IMR-90 (cell line): ENCODE measurements at regions not wholly inside any gene's neighbourhood (a gene's known extent, or its start where the extent isn't known, plus 50 kb on each side); places are given as distances from the start of the nearest gene placed in this dataset.

ENCODE experiments used
- ATAC-seq: fragments of 200-7000 bp; cut with Tn5 transposase; 2 replicates; pipeline ENCODE4 v1.9.1; 2020; ENCODE audit warnings: low read depth, mild to moderate bottlenecking, moderate library complexity
- BruUV-seq: library from RNA; stranded (reverse); fragments of 400-500 nt; replicated peaks from 2 replicates; lab custom pipeline; 2021; lab: Mats Ljungman, UMichigan
- CTCF ChIA-PET: fragments of 300-600 bp; formaldehyde crosslinking; extraction: SDS; loops from one replicate; lab custom pipeline; 2021; ENCODE audit warnings: antibody characterized with exemption; lab: Yijun Ruan, JAX
- POLR2A ChIA-PET: fragments of 300-600 bp; sonication (Branson Sonifier 250); formaldehyde crosslinking; loops from one replicate; lab custom pipeline; 2022; ENCODE audit warnings: antibody characterized with exemption; ENCODE audit not compliant: unreplicated experiment; lab: Charles Lee
- DNase-seq: peaks from one replicate; pipeline ENCODE4 v3.0.0; 2013
- H2AFZ ChIP-seq: replicated peaks from 2 replicates; pipeline ENCODE3; 2013; ENCODE audit warnings: low read length, mild to moderate bottlenecking; ENCODE audit not compliant: poor library complexity
- H2AK5ac ChIP-seq: 2 replicates; pipeline ENCODE4 v1.6.1; 2013; ENCODE audit warnings: low read depth, low read length, inconsistent platforms
- H2AK9ac ChIP-seq: replicated peaks from 2 replicates; pipeline ENCODE3; 2013; ENCODE audit warnings: mild to moderate bottlenecking, low read depth, low read length, moderate library complexity; ENCODE audit not compliant: poor library complexity
- H2BK120ac ChIP-seq: 2 replicates; pipeline ENCODE4 v1.6.1; 2013; ENCODE audit warnings: low read depth, low read length, inconsistent platforms
- H2BK15ac ChIP-seq: 3 replicates; pipeline ENCODE4 v1.6.1; 2013; ENCODE audit warnings: low read depth, low read length, inconsistent platforms
- H2BK20ac ChIP-seq: 2 replicates; pipeline ENCODE4 v1.6.1; 2013; ENCODE audit warnings: low read depth, mild to moderate bottlenecking, inconsistent platforms, low read length, moderate library complexity
- H2BK5ac ChIP-seq: 2 replicates; pipeline ENCODE4 v1.6.1; 2013; ENCODE audit warnings: mild to moderate bottlenecking, low read depth, low read length, inconsistent platforms; ENCODE audit not compliant: poor library complexity, severe bottlenecking
- H3K14ac ChIP-seq: replicated peaks from 2 replicates; pipeline ENCODE4 v1.6.1; 2013; ENCODE audit warnings: low read depth, low read length, inconsistent platforms
- H3K18ac ChIP-seq: 2 replicates; pipeline ENCODE4 v1.6.1; 2013; ENCODE audit warnings: low read depth, low read length, control low read depth
- H3K23ac ChIP-seq: 2 replicates; pipeline ENCODE4 v1.6.1; 2013; ENCODE audit warnings: low read depth, low read length, inconsistent platforms
- H3K27ac ChIP-seq: 2 replicates; pipeline ENCODE4 v1.5.1; 2013; ENCODE audit warnings: mild to moderate bottlenecking, control low read depth, low read length; ENCODE audit not compliant: insufficient read depth
- H3K27me3 ChIP-seq: 2 replicates; pipeline ENCODE4 v1.6.1; 2013; ENCODE audit warnings: low read length; ENCODE audit not compliant: control insufficient read depth, insufficient read depth
- H3K36me3 ChIP-seq: 2 replicates; pipeline ENCODE4 v1.6.1; 2013; ENCODE audit warnings: low read length, mixed read lengths; ENCODE audit not compliant: control insufficient read depth, insufficient read depth
- H3K4ac ChIP-seq: 2 replicates; pipeline ENCODE4 v1.6.1; 2013; ENCODE audit warnings: low read depth, low read length, inconsistent platforms
- H3K4me1 ChIP-seq: 2 replicates; pipeline ENCODE4 v1.6.1; 2013; ENCODE audit warnings: low read length, mixed read lengths; ENCODE audit not compliant: control insufficient read depth, insufficient read depth
- H3K4me2 ChIP-seq: 2 replicates; pipeline ENCODE4 v1.6.1; 2013; ENCODE audit warnings: low read depth, mild to moderate bottlenecking, control low read depth, low read length, moderate library complexity
- H3K4me3 ChIP-seq: 2 replicates; pipeline ENCODE4 v1.5.1; 2013; ENCODE audit warnings: low read depth, mild to moderate bottlenecking, control low read depth, low read length, moderate library complexity; ENCODE audit not compliant: insufficient read depth
- H3K56ac ChIP-seq: 2 replicates; pipeline ENCODE4 v1.6.1; 2013; ENCODE audit warnings: low read length, inconsistent platforms; ENCODE audit not compliant: insufficient read depth; ENCODE audit errors: extremely low read depth
- H3K79me1 ChIP-seq, 2 experiments: 2 replicates each; pipeline ENCODE4 v1.6.1; 2013; ENCODE audit warnings: low read length in 2 of 2, inconsistent platforms in 1 of 2, low read depth in 1 of 2
- H3K9ac ChIP-seq: 2 replicates; pipeline ENCODE4 v1.6.1; 2013; ENCODE audit warnings: low read depth, low read length, control low read depth
- H3K9me1 ChIP-seq: 2 replicates; pipeline ENCODE4 v1.6.1; 2013; ENCODE audit warnings: low read length, inconsistent platforms; ENCODE audit not compliant: insufficient read depth
- H3K9me3 ChIP-seq: 2 replicates; pipeline ENCODE4 v1.6.1; 2013; ENCODE audit warnings: low read length; ENCODE audit not compliant: control insufficient read depth, insufficient read depth
- H4K20me1 ChIP-seq: 2 replicates; pipeline ENCODE4 v1.6.1; 2013; ENCODE audit warnings: low read length, inconsistent platforms; ENCODE audit not compliant: insufficient read depth
- H4K5ac ChIP-seq: 2 replicates; pipeline ENCODE4 v1.6.1; 2013; ENCODE audit warnings: mild to moderate bottlenecking, low read depth, low read length, control low read depth
- H4K8ac ChIP-seq, 2 experiments: 2 replicates each; pipeline ENCODE4 v1.6.1; 2013; ENCODE audit warnings: low read depth in 2 of 2, low read length in 2 of 2, control low read depth in 1 of 2, inconsistent platforms in 1 of 2
- H4K91ac ChIP-seq: 2 replicates; pipeline ENCODE4 v1.6.1; 2013; ENCODE audit warnings: low read depth, low read length, inconsistent platforms; ENCODE audit not compliant: insufficient read depth
- BHLHE40 ChIP-seq: fragments of 150-350 bp; IDR thresholded peaks from 2 replicates; pipeline ENCODE4 v1.6.1; 2016; ENCODE audit warnings: mild to moderate bottlenecking, low read depth, low read length
- CHD1 ChIP-seq: IDR thresholded peaks from 2 replicates; pipeline ENCODE4 v1.6.1; 2012; ENCODE audit warnings: low read depth, low read length, improper control_type of control experiment
- FOS ChIP-seq: fragments of 150-350 bp; IDR thresholded peaks from 2 replicates; pipeline ENCODE4 v1.6.1; 2016; ENCODE audit warnings: low read depth, low read length
- MAZ ChIP-seq: IDR thresholded peaks from 2 replicates; pipeline ENCODE4 v1.6.1; 2012; ENCODE audit warnings: low read depth, mild to moderate bottlenecking, low read length, improper control_type of control experiment, moderate library complexity, borderline replicate concordance
- MXI1 ChIP-seq: IDR thresholded peaks from 2 replicates; pipeline ENCODE4 v1.6.1; 2012; ENCODE audit warnings: low read depth, mild to moderate bottlenecking, low read length, moderate library complexity, borderline replicate concordance
- NFE2L2 ChIP-seq: fragments of 150-350 bp; IDR thresholded peaks from 2 replicates; pipeline ENCODE4 v1.6.1; 2016; ENCODE audit warnings: low read depth, mild to moderate bottlenecking, low read length
- POLR2A ChIP-seq: IDR thresholded peaks from 2 replicates; pipeline ENCODE4 v1.6.1; 2012; ENCODE audit warnings: mild to moderate bottlenecking, low read depth, low read length
- RAD21 ChIP-seq: IDR thresholded peaks from 2 replicates; pipeline ENCODE4 v1.6.1; 2012; ENCODE audit warnings: low read length, improper control_type of control experiment
- RCOR1 ChIP-seq: IDR thresholded peaks from 2 replicates; pipeline ENCODE4 v1.6.1; 2012; ENCODE audit warnings: mild to moderate bottlenecking, low read length, improper control_type of control experiment; ENCODE audit not compliant: insufficient replicate concordance
- RFX5 ChIP-seq: IDR thresholded peaks from 2 replicates; pipeline ENCODE4 v1.8.0; 2012; ENCODE audit warnings: low read depth, mild to moderate bottlenecking, low read length, moderate library complexity
- WGBS, 2 experiments: methylation state at CpG; one replicate each; pipeline versions ENCODE4 v1.1.5 to v1.1.7; 2013; ENCODE audit warnings: missing lambda C conversion rate in 2 of 2; ENCODE audit not compliant: insufficient read length in 1 of 2; ENCODE audit errors: extremely low coverage in 2 of 2; 5-methylcytosine and 5-hydroxymethylcytosine counted together
- dilution Hi-C: fragments of 300-500 bp; cut with HindIII; formaldehyde crosslinking; loops from one replicate; pipeline ENCODE4 v1.14.3; 2018; ENCODE audit warnings: low sequenced_read_pairs; ENCODE audit not compliant: unreplicated experiment
- in situ Hi-C: fragments of 300-500 bp; cut with MboI; formaldehyde crosslinking; loops from 3 replicates; pipeline ENCODE4 v1.14.3; 2019; ENCODE audit warnings: low sequenced_read_pairs, inconsistent platforms, mixed read lengths
- intact Hi-C: fragments of 100-400 bp; cut with micrococcal nuclease; formaldehyde crosslinking; loops from 2 replicates; pipeline ENCODE4 v1.10.0; 2022
- TF ChIP-seq, protein P1 (sequence below): fragments of 150-350 bp; IDR thresholded peaks from 2 replicates; pipeline ENCODE4 v1.6.1; 2016; ENCODE audit warnings: low read depth, mild to moderate bottlenecking, low read length, moderate library complexity, borderline replicate concordance
- TF ChIP-seq, protein P2 (sequence below): conservative IDR thresholded peaks from 2 replicates; pipeline ENCODE4 v1.5.1; 2012; ENCODE audit warnings: mild to moderate bottlenecking, low read depth, low read length, improper control_type of control experiment
- TF ChIP-seq, protein P3 (sequence below): fragments of 150-350 bp; IDR thresholded peaks from 2 replicates; pipeline ENCODE4 v1.6.1; 2017; ENCODE audit warnings: mild to moderate bottlenecking, antibody characterized with exemption, low read length, low read depth

DNA sequence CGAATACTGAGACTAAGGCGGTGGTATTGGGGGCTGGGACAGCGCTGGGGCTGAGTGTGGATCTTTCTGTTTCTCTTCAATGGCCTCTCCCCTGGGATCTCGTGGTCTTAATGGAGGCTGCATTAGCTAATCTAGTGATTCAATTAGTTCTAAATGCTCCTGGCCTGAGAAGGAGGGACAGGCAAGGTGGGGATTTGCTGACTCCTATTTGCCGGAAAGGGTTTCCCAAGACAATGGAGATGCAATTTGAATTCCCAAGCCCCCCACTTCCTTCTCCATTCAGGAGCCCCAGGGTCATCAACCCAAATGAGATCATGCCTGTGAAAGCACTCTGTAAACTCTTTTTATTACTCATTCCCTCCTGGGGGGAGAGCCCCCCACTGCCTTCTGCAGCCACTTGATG lies 111.7 kb upstream of the PLXNA4 start:
- H3K4me2 ChIP-seq: no peak overlapping the region
- WGBS, 2 experiments: no CpG with 5 or more reads among the region's 5 CpGs
- no peak overlapping the region for H3K18ac ChIP-seq
- no peak for TF ChIP-seq POLR2A
- TF ChIP-seq, protein P1, sequence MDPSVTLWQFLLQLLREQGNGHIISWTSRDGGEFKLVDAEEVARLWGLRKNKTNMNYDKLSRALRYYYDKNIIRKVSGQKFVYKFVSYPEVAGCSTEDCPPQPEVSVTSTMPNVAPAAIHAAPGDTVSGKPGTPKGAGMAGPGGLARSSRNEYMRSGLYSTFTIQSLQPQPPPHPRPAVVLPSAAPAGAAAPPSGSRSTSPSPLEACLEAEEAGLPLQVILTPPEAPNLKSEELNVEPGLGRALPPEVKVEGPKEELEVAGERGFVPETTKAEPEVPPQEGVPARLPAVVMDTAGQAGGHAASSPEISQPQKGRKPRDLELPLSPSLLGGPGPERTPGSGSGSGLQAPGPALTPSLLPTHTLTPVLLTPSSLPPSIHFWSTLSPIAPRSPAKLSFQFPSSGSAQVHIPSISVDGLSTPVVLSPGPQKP: no peak
- TF ChIP-seq, protein P2, sequence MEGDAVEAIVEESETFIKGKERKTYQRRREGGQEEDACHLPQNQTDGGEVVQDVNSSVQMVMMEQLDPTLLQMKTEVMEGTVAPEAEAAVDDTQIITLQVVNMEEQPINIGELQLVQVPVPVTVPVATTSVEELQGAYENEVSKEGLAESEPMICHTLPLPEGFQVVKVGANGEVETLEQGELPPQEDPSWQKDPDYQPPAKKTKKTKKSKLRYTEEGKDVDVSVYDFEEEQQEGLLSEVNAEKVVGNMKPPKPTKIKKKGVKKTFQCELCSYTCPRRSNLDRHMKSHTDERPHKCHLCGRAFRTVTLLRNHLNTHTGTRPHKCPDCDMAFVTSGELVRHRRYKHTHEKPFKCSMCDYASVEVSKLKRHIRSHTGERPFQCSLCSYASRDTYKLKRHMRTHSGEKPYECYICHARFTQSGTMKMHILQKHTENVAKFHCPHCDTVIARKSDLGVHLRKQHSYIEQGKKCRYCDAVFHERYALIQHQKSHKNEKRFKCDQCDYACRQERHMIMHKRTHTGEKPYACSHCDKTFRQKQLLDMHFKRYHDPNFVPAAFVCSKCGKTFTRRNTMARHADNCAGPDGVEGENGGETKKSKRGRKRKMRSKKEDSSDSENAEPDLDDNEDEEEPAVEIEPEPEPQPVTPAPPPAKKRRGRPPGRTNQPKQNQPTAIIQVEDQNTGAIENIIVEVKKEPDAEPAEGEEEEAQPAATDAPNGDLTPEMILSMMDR: no peak
- no peak for TF ChIP-seq RCOR1
- no peak for TF ChIP-seq MXI1
- no peak for TF ChIP-seq CHD1
- TF ChIP-seq, protein P3, sequence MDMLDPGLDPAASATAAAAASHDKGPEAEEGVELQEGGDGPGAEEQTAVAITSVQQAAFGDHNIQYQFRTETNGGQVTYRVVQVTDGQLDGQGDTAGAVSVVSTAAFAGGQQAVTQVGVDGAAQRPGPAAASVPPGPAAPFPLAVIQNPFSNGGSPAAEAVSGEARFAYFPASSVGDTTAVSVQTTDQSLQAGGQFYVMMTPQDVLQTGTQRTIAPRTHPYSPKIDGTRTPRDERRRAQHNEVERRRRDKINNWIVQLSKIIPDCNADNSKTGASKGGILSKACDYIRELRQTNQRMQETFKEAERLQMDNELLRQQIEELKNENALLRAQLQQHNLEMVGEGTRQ: no peak
- no peak for TF ChIP-seq FOS
- TF ChIP-seq NFE2L2: no peak
- no peak for TF ChIP-seq RFX5
- no peak for TF ChIP-seq BHLHE40
- no peak for TF ChIP-seq RAD21
- no peak for TF ChIP-seq MAZ
- no peak overlapping the region for H2AK9ac ChIP-seq
- H2BK15ac ChIP-seq: no peak overlapping the region
- H2AK5ac ChIP-seq: no peak overlapping the region
- intact Hi-C loops: no loop called here
- H3K56ac ChIP-seq: no peak overlapping the region
- H3K36me3 ChIP-seq: no peaks in the 10 kb centered on the region
- H3K9me1 ChIP-seq: no peaks in the 10 kb centered on the region
- dilution Hi-C loops: no loop called here
- no peak overlapping the region for H3K14ac ChIP-seq
- H3K4me1 ChIP-seq: no peaks in the 10 kb centered on the region
- no peak overlapping the region for H3K9ac ChIP-seq
- no peak overlapping the region for H3K4me3 ChIP-seq
- H2BK120ac ChIP-seq: no peak overlapping the region
- H4K91ac ChIP-seq: no peak overlapping the region
- H2BK5ac ChIP-seq: no peak overlapping the region
- no peak overlapping the region for H4K8ac ChIP-seq
- no peak for ATAC-seq
- H3K9me3 ChIP-seq: no peaks in the 10 kb centered on the region
- no peaks in the 10 kb centered on the region for H4K20me1 ChIP-seq
- H3K23ac ChIP-seq: no peak overlapping the region
- DNase-seq: no peak
- H3K27ac ChIP-seq: no peak overlapping the region
- H2AFZ ChIP-seq: no peak overlapping the region
- no peak overlapping the region for H3K4ac ChIP-seq
- ChIA-PET POLR2A (no interaction called here), CTCF (no interaction called here)
- no peak overlapping the region for H4K5ac ChIP-seq
- no peak overlapping the region for H2BK20ac ChIP-seq
- peaks cover 4% of the 10 kb centered on the region; the same call in 1 of the 2 replicates for H3K27me3 ChIP-seq
- in situ Hi-C loops: no loop called here
- no peaks in the 10 kb centered on the region for H3K79me1 ChIP-seq
- no TSS peak for BruUV-seq
